Panc1 (cell line): ENCODE measurements at regions not wholly inside any gene's neighbourhood (a gene's known extent, or its start where the extent isn't known, plus 50 kb on each side); places are given as distances from the start of the nearest gene placed in this dataset.

Experiments
- POLR2AphosphoS5 ChIP-seq: IDR thresholded peaks from 2 replicates; pipeline ENCODE4 v1.6.1; 2012; ENCODE audit warnings: mild to moderate bottlenecking, low read depth, low read length, moderate library complexity
- TF ChIP-seq, protein P1 (sequence below): fragments of 450-650 bp; IDR thresholded peaks from 2 replicates; pipeline ENCODE4 v1.5.1; 2017; ENCODE audit warnings: mild to moderate bottlenecking

DNA sequence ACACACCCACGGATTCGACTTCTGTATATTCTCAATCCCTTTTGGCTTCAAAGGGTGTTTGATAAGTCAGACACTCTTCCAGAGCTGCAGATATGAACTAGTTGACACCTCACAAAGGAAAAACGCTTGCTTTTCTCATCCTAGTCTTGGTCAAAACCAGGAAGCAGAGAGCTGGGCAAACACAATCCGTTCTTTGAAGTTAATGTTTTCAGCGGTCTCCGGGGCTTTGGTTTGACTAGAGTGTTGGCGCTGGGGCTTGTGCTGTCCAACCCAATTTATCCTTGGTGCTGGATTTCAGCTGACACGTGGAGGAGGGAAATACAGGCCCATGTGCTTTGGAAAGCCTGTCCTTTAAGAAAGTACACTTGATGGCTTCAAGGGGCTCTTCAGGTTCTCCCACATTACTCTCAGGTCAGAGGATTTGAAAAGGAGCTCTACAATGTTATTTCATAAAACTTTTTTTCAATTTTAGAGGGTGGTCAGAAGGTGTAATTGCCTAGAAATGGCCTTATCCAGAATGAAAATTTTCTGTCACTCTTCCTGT lies 985.8 kb downstream of the VRK1 start:
- no peak for TF ChIP-seq POLR2AphosphoS5
- TF ChIP-seq, protein P1, sequence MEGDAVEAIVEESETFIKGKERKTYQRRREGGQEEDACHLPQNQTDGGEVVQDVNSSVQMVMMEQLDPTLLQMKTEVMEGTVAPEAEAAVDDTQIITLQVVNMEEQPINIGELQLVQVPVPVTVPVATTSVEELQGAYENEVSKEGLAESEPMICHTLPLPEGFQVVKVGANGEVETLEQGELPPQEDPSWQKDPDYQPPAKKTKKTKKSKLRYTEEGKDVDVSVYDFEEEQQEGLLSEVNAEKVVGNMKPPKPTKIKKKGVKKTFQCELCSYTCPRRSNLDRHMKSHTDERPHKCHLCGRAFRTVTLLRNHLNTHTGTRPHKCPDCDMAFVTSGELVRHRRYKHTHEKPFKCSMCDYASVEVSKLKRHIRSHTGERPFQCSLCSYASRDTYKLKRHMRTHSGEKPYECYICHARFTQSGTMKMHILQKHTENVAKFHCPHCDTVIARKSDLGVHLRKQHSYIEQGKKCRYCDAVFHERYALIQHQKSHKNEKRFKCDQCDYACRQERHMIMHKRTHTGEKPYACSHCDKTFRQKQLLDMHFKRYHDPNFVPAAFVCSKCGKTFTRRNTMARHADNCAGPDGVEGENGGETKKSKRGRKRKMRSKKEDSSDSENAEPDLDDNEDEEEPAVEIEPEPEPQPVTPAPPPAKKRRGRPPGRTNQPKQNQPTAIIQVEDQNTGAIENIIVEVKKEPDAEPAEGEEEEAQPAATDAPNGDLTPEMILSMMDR, result no peak
